Endothelial cell of umbilical vein (primary cell): ENCODE measurements at regions not wholly inside any gene's neighbourhood (a gene's known extent, or its start where the extent isn't known, plus 50 kb on each side); places are given as distances from the start of the nearest gene placed in this dataset.

ENCODE experiments used
- BruUV-seq: library from RNA; stranded (reverse); fragments of 400-500 nt; replicated peaks from 2 replicates; lab custom pipeline; 2021; lab: Mats Ljungman, UMichigan
- CTCF ChIA-PET: fragments of 300-600, 350-600 bp; sonication (Branson Sonifier 250); formaldehyde crosslinking; loops from one replicate; lab custom pipeline; 2021; ENCODE audit warnings: antibody characterized with exemption, inconsistent platforms; lab: Charles Lee
- POLR2A ChIA-PET: fragments of 300-600, 350-600 bp; sonication (Branson Sonifier 250); formaldehyde crosslinking; loops from one replicate; lab custom pipeline; 2021; ENCODE audit warnings: antibody characterized with exemption, inconsistent platforms; lab: Charles Lee
- DNase-seq: peaks from one replicate; pipeline ENCODE4 v3.0.0-alpha.2; 2011; ENCODE audit warnings: low read depth, low spot score
- FAIRE-seq: peaks from 2 replicates; lab custom pipeline; 2011; peaks lifted over from hg19 to GRCh38; lab: Jason Lieb, UNC
- H2AFZ ChIP-seq: 2 replicates; pipeline ENCODE4 v1.6.0; 2012; ENCODE audit warnings: low read depth, low read length, control low read depth, inconsistent platforms
- H3K27ac ChIP-seq: 2 replicates; pipeline ENCODE4 v1.5.1; 2011; ENCODE audit warnings: low read depth, mild to moderate bottlenecking, control low read depth, low read length, moderate library complexity; ENCODE audit not compliant: insufficient read depth
- H3K27me3 ChIP-seq, 2 experiments: 2 replicates each; pipeline versions ENCODE4 v1.6.0 to v1.6.1; 2011; ENCODE audit warnings: low read length in 2 of 2, mixed read lengths in 1 of 2; ENCODE audit not compliant: control insufficient read depth in 2 of 2, insufficient read depth in 2 of 2
- H3K36me3 ChIP-seq, 2 experiments: 2 replicates in 1 of 2; 3 replicates in 1 of 2; pipeline ENCODE4 v1.5.1; 2011; ENCODE audit warnings: low read length in 2 of 2, mild to moderate bottlenecking in 1 of 2, moderate library complexity in 1 of 2; ENCODE audit not compliant: control insufficient read depth in 2 of 2, insufficient read depth in 2 of 2; ENCODE audit errors: extremely low read depth in 1 of 2
- H3K4me1 ChIP-seq: 3 replicates; pipeline ENCODE4 v1.5.1; 2011; ENCODE audit warnings: mild to moderate bottlenecking, low read length; ENCODE audit not compliant: control insufficient read depth, insufficient read depth; ENCODE audit errors: extremely low read depth
- H3K4me2 ChIP-seq: 2 replicates; pipeline ENCODE4 v1.6.1; 2011; ENCODE audit warnings: low read length, control low read depth, mixed read lengths; ENCODE audit not compliant: insufficient read depth
- H3K4me3 ChIP-seq, 3 experiments: fragments of 200-600 bp in 1 of 3; sonication (generic), shearing (Covaris generic) in 1 of 3; replicated peaks in 1 of 3; 2 replicates each; pipeline ENCODE4 v1.5.1; 2011 to 2016; ENCODE audit warnings: control low read depth in 3 of 3, low read length in 3 of 3, mild to moderate bottlenecking in 2 of 3, inconsistent platforms in 1 of 3, low read depth in 1 of 3, moderate library complexity in 1 of 3; ENCODE audit not compliant: insufficient read depth in 1 of 3
- H3K79me2 ChIP-seq: 2 replicates; pipeline ENCODE4 v1.6.0; 2012; ENCODE audit warnings: low read length, inconsistent platforms; ENCODE audit not compliant: control insufficient read depth, insufficient read depth
- H3K9ac ChIP-seq: replicated peaks from 2 replicates; pipeline ENCODE3; 2011; ENCODE audit warnings: low read length, control low read depth; ENCODE audit not compliant: insufficient read depth; ENCODE audit errors: extremely low read depth
- H3K9me1 ChIP-seq: replicated peaks from 3 replicates; pipeline ENCODE4 v1.6.0; 2011; ENCODE audit warnings: mild to moderate bottlenecking, low read length; ENCODE audit not compliant: control insufficient read depth, insufficient read depth; ENCODE audit errors: extremely low read depth
- H3K9me3 ChIP-seq: replicated peaks from 2 replicates; pipeline ENCODE4 v1.5.1; 2012; ENCODE audit warnings: low read length, inconsistent platforms; ENCODE audit not compliant: control insufficient read depth, insufficient read depth
- H4K20me1 ChIP-seq: replicated peaks from 2 replicates; pipeline ENCODE3; 2011; ENCODE audit warnings: mild to moderate bottlenecking, low read length; ENCODE audit not compliant: control insufficient read depth, insufficient read depth; ENCODE audit errors: extremely low read depth
- EZH2 ChIP-seq: IDR thresholded peaks from 2 replicates; pipeline ENCODE4 v1.6.1; 2012; ENCODE audit warnings: borderline replicate concordance, low read depth, mild to moderate bottlenecking, moderate library complexity, low read length, inconsistent platforms; ENCODE audit not compliant: severe bottlenecking
- FOS ChIP-seq: IDR thresholded peaks from 2 replicates; pipeline ENCODE4 v1.6.1; 2011; ENCODE audit warnings: mild to moderate bottlenecking, low read length, moderate library complexity, borderline replicate concordance; ENCODE audit not compliant: insufficient read depth
- GATA2 ChIP-seq: IDR thresholded peaks from 2 replicates; pipeline ENCODE4 v1.7.0; 2011; ENCODE audit warnings: low read depth, mild to moderate bottlenecking, moderate library complexity, mixed read lengths, low read length; ENCODE audit not compliant: insufficient read length, insufficient read depth
- JUN ChIP-seq: IDR thresholded peaks from 2 replicates; pipeline ENCODE4 v1.6.1; 2011; ENCODE audit warnings: borderline replicate concordance, low read depth; ENCODE audit not compliant: insufficient read length, insufficient read depth
- MYC ChIP-seq: IDR thresholded peaks from one replicate; pipeline ENCODE4 v1.6.1; 2011; ENCODE audit warnings: mild to moderate bottlenecking, low read depth, low read length
- POLR2A ChIP-seq: IDR thresholded peaks from 2 replicates; pipeline ENCODE4 v1.6.1; 2012; ENCODE audit warnings: low read depth, mild to moderate bottlenecking, control low read depth, low read length
- POLR2AphosphoS5 ChIP-seq: IDR thresholded peaks from 2 replicates; pipeline ENCODE4 v1.6.1; 2012; ENCODE audit warnings: low read depth, mild to moderate bottlenecking, control low read depth, low read length, moderate library complexity; ENCODE audit not compliant: insufficient read depth
- dilution Hi-C: fragments of 300-500 bp; cut with MboI; formaldehyde crosslinking; loops from one replicate; pipeline ENCODE4 v1.15.0; 2019; ENCODE audit warnings: low sequenced_read_pairs; ENCODE audit not compliant: extremely low pct_ligation_motif_present
- intact Hi-C: fragments of 100-400 bp; cut with micrococcal nuclease; formaldehyde crosslinking; loops from one replicate; pipeline ENCODE4 v1.10.0; 2022
- TF ChIP-seq, protein P1 (sequence below): IDR thresholded peaks from 2 replicates; pipeline ENCODE4 v1.6.1; 2011; ENCODE audit not compliant: insufficient read depth, insufficient read length
- TF ChIP-seq, protein P2 (sequence below), 2 donors: IDR thresholded peaks; 1 replicate in 1 of 2; 2 replicates in 1 of 2; pipeline ENCODE4 v1.5.1; 2011; ENCODE audit warnings: low read length in 2 of 2, mild to moderate bottlenecking in 2 of 2, moderate library complexity in 2 of 2, control low read depth in 1 of 2, inconsistent platforms in 1 of 2, low read depth in 1 of 2; ENCODE audit not compliant: insufficient read depth in 1 of 2; ENCODE audit errors: extremely low read depth in 1 of 2

GRCh38 chr6:51487937-51488336, 599.5 kb downstream of the PKHD1 start:
- H3K9ac ChIP-seq, result no peak overlapping the region
- no peaks in the 10 kb centered on the region for H4K20me1 ChIP-seq
- TF ChIP-seq, protein P1, sequence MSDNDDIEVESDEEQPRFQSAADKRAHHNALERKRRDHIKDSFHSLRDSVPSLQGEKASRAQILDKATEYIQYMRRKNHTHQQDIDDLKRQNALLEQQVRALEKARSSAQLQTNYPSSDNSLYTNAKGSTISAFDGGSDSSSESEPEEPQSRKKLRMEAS, result no peak
- TF ChIP-seq GATA2 (no peak), FOS (no peak), JUN (no peak), MYC (no peak), POLR2AphosphoS5 (no peak), POLR2A (no peak), EZH2 (no peak)
- TF ChIP-seq, protein P2, sequence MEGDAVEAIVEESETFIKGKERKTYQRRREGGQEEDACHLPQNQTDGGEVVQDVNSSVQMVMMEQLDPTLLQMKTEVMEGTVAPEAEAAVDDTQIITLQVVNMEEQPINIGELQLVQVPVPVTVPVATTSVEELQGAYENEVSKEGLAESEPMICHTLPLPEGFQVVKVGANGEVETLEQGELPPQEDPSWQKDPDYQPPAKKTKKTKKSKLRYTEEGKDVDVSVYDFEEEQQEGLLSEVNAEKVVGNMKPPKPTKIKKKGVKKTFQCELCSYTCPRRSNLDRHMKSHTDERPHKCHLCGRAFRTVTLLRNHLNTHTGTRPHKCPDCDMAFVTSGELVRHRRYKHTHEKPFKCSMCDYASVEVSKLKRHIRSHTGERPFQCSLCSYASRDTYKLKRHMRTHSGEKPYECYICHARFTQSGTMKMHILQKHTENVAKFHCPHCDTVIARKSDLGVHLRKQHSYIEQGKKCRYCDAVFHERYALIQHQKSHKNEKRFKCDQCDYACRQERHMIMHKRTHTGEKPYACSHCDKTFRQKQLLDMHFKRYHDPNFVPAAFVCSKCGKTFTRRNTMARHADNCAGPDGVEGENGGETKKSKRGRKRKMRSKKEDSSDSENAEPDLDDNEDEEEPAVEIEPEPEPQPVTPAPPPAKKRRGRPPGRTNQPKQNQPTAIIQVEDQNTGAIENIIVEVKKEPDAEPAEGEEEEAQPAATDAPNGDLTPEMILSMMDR (IDR thresholded peaks at IDR 0.05; ENCODE audit: extremely low read depth in 1 of 2, insufficient read depth in 1 of 2, low read depth in 1 of 2, low read length in 2 of 2), result no peak
- no peaks in the 10 kb centered on the region for H3K9me1 ChIP-seq
- DNase-seq, result no peak
- BruUV-seq, result no TSS peak
- H3K9me3 ChIP-seq, result peaks cover 3% of the 10 kb centered on the region
- H3K4me2 ChIP-seq, result no peak overlapping the region
- no peaks in the 10 kb centered on the region for H3K36me3 ChIP-seq
- ChIA-PET POLR2A (no interaction called here), CTCF (no interaction called here)
- no peak overlapping the region for H2AFZ ChIP-seq
- H3K79me2 ChIP-seq, result no peaks in the 10 kb centered on the region
- FAIRE-seq, result no peak
- no peak overlapping the region for H3K4me3 ChIP-seq
- intact Hi-C loops, result no loop called here
- H3K27ac ChIP-seq, result no peak overlapping the region
- dilution Hi-C loops, result no loop called here
- H3K27me3 ChIP-seq, result no peaks in the 10 kb centered on the region
- no peaks in the 10 kb centered on the region for H3K4me1 ChIP-seq
